Activated T-helper 9 cell treated with anti-CD3 and anti-CD28 coated beads, Interleukin-2, amount 50 U/mL, for 16 hours (primary cell): ENCODE measurements at regions not wholly inside any gene's neighbourhood (a gene's known extent, or its start where the extent isn't known, plus 50 kb on each side); places are given as distances from the start of the nearest gene placed in this dataset.

Source experiments
- DNase-seq: peaks from one replicate; pipeline ENCODE4 v3.0.0-alpha.2; 2020; ENCODE audit warnings: low read depth

GRCh38 chr11:15379483-15379882, 264.8 kb downstream of the INSC start:
- DNase-seq: no peak

GRCh38 chr11:15390857-15391256, 276.1 kb downstream of the INSC start:
- no peak for DNase-seq

- no peak for DNase-seq
Observed at GRCh38 chr11:15396778-15397177, 282.1 kb downstream of the INSC start.

GRCh38 chr11:15406851-15407351, 292.2 kb downstream of the INSC start:
- no peak for DNase-seq

- DNase-seq: no peak
Observed at GRCh38 chr11:15412054-15412453, 297.3 kb downstream of the INSC start.

GRCh38 chr11:15418921-15419320, 304.2 kb downstream of the INSC start:
- DNase-seq: no peak

GRCh38 chr11:15419696-15420095, 305.0 kb downstream of the INSC start:
- no peak for DNase-seq

- DNase-seq: no peak
Observed at GRCh38 chr11:15430381-15430780, 315.7 kb downstream of the INSC start.

GRCh38 chr11:15434529-15434928, 319.8 kb downstream of the INSC start:
- DNase-seq: no peak

GRCh38 chr11:15446315-15446714, 331.6 kb downstream of the INSC start:
- DNase-seq: no peak

GRCh38 chr11:15446929-15447328, 332.2 kb downstream of the INSC start:
- DNase-seq: no peak

GRCh38 chr11:15451713-15452112, 337.0 kb downstream of the INSC start:
- DNase-seq: no peak

- no peak for DNase-seq
Observed at GRCh38 chr11:15453211-15453765, 338.6 kb downstream of the INSC start.

- no peak for DNase-seq
Observed at GRCh38 chr11:15468466-15468865, 353.7 kb downstream of the INSC start.

- no peak for DNase-seq
Observed at GRCh38 chr11:15471048-15471894, 356.5 kb downstream of the INSC start.

GRCh38 chr11:15471895-15472799, 357.4 kb downstream of the INSC start:
- DNase-seq: no peak

- DNase-seq: no peak
Observed at GRCh38 chr11:15473954-15474837, 359.5 kb downstream of the INSC start.

- no peak for DNase-seq
Observed at GRCh38 chr11:15476371-15476917, 361.7 kb downstream of the INSC start.

- no peak for DNase-seq
Observed at GRCh38 chr11:15481871-15482270, 367.1 kb downstream of the INSC start.

GRCh38 chr11:15483205-15483604, 368.5 kb downstream of the INSC start:
- DNase-seq: no peak

- no peak for DNase-seq
Observed at GRCh38 chr11:15484398-15484797, 369.7 kb downstream of the INSC start.
